ENCODE measurements at regions not wholly inside any gene's neighbourhood (a gene's known extent, or its start where the extent isn't known, plus 50 kb on each side); places are given as distances from the start of the nearest gene placed in this dataset.

DNA sequence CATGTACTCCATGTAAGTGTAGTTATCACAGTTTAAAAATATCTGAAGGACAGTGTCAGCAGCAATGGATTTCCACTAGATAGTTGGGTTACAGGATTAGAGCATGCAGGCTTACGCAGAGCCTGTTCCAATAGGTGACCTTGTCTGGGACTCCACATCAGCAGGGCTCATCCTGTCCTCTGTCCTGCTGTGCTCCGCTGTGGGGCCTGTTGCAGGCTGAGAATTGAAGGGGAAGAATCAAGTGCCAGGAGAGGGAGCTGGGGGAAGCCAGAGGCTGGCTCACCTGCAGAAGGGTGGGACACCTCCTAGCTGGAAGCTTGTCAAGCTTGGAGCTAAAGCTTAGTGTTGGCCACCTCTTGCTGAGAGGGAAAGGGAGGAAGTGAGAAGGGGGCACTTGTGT, 62.8 kb downstream of the XCL2 start:
- TF ChIP-seq, protein P1, sequence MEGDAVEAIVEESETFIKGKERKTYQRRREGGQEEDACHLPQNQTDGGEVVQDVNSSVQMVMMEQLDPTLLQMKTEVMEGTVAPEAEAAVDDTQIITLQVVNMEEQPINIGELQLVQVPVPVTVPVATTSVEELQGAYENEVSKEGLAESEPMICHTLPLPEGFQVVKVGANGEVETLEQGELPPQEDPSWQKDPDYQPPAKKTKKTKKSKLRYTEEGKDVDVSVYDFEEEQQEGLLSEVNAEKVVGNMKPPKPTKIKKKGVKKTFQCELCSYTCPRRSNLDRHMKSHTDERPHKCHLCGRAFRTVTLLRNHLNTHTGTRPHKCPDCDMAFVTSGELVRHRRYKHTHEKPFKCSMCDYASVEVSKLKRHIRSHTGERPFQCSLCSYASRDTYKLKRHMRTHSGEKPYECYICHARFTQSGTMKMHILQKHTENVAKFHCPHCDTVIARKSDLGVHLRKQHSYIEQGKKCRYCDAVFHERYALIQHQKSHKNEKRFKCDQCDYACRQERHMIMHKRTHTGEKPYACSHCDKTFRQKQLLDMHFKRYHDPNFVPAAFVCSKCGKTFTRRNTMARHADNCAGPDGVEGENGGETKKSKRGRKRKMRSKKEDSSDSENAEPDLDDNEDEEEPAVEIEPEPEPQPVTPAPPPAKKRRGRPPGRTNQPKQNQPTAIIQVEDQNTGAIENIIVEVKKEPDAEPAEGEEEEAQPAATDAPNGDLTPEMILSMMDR (IDR thresholded peaks at IDR 0.05): no peak
- no peak for TF ChIP-seq EP300 (IDR thresholded peaks at IDR 0.05)
- no peak for TF ChIP-seq POLR2A (IDR thresholded peaks at IDR 0.05)
- no peak for TF ChIP-seq POLR2AphosphoS5 (IDR thresholded peaks at IDR 0.05)
